ENCODE measurements at regions not wholly inside any gene's neighbourhood (a gene's known extent, or its start where the extent isn't known, plus 50 kb on each side); places are given as distances from the start of the nearest gene placed in this dataset.

DNA sequence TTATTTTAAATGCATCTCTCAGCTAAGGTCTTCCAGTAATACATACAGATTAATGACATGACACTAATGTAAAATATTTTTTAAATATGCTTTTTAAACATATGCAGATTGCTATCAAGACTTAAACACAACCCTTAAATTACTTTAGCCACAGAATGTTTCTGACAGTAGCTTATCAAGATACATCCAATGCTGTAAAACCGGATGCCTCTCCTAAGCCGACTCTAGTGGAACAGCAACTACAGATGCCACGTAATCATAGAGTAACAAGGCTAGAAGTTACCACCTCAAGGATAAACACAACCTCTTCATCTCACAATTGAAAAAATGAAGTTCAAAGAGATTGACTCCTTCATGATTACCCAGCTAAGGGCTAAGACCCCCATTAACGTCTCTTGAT lies 68.4 kb downstream of the ZZZ3 start:
- TF ChIP-seq POLR2A (IDR thresholded peaks at IDR 0.05) (no peak), POLR2AphosphoS5 (IDR thresholded peaks at IDR 0.05) (no peak)
- TF ChIP-seq, protein P1, sequence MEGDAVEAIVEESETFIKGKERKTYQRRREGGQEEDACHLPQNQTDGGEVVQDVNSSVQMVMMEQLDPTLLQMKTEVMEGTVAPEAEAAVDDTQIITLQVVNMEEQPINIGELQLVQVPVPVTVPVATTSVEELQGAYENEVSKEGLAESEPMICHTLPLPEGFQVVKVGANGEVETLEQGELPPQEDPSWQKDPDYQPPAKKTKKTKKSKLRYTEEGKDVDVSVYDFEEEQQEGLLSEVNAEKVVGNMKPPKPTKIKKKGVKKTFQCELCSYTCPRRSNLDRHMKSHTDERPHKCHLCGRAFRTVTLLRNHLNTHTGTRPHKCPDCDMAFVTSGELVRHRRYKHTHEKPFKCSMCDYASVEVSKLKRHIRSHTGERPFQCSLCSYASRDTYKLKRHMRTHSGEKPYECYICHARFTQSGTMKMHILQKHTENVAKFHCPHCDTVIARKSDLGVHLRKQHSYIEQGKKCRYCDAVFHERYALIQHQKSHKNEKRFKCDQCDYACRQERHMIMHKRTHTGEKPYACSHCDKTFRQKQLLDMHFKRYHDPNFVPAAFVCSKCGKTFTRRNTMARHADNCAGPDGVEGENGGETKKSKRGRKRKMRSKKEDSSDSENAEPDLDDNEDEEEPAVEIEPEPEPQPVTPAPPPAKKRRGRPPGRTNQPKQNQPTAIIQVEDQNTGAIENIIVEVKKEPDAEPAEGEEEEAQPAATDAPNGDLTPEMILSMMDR (IDR thresholded peaks at IDR 0.05): no peak
